ENCODE measurements at regions not wholly inside any gene's neighbourhood (a gene's known extent, or its start where the extent isn't known, plus 50 kb on each side); places are given as distances from the start of the nearest gene placed in this dataset.

GRCh38 chr1:182173808-182174512 lies 112.4 kb upstream of the ZNF648 start:
- BruUV-seq (replicated peaks) = no TSS peak
- H3K9me1 ChIP-seq (ENCODE audit: control insufficient read depth, insufficient read depth, low read length) = no peaks in the 10 kb centered on the region
- no peaks in the 10 kb centered on the region for H4K20me1 ChIP-seq (replicated peaks; ENCODE audit: control insufficient read depth, insufficient read depth, low read length)
- no peak for FAIRE-seq
- no peak for DNase-seq (ENCODE audit: extremely low read depth in 1 of 4, low spot score in 3 of 4)
- TF ChIP-seq SRSF9 (IDR thresholded peaks at IDR 0.05; ENCODE audit: borderline replicate concordance, low read depth, low read length) = no peak
- TF ChIP-seq ZNF212 (CRISPR knock-in tag; IDR thresholded peaks at IDR 0.05) = no peak
- TF ChIP-seq KDM5B (IDR thresholded peaks at IDR 0.05; ENCODE audit: insufficient replicate concordance, low read depth, low read length) = no peak
- ChIA-PET CTCF (ENCODE audit: low intra/inter-chr PET ratio) (interaction anchor here (0.6 kb wide), 1 partner anchor 147 kb away, joined by 6 read pairs; no protein-coding TSS in a partner anchor), POLR2A (interaction anchor here (1.1 to 1.4 kb wide), 2 partner anchors 185 to 218 kb away, joined by 3 to 4 read pairs; partner anchors contain the start of gene GLUL)
- H3K4me2 ChIP-seq (ENCODE audit: insufficient read depth, low read length) = no peak overlapping the region
- H3K9me3 ChIP-seq (replicated peaks; ENCODE audit: control insufficient read depth, insufficient read depth, low read depth, low read length) = no peaks in the 10 kb centered on the region
- no peaks in the 10 kb centered on the region for H3K79me2 ChIP-seq (ENCODE audit: control insufficient read depth, insufficient read depth, low read length)
- no peak overlapping the region for H3K27ac ChIP-seq (ENCODE audit: extremely low read depth, low read depth, low read length)
- intact Hi-C loops (cut with micrococcal nuclease) = no loop called here
- no peak overlapping the region for H3K9ac ChIP-seq (ENCODE audit: insufficient read depth in 1 of 2, low read depth in 2 of 2, low read length in 2 of 2)
- peaks cover 2 to 4% of the 10 kb centered on the region in 2 experiments; a peak in 2 of 5 replicates for H3K27me3 ChIP-seq (ENCODE audit: control insufficient read depth in 2 of 2, insufficient read depth in 2 of 2, low read length in 2 of 2)
- H3K4me1 ChIP-seq (replicated peaks in 1 of 2; ENCODE audit: control insufficient read depth in 2 of 2, insufficient read depth in 2 of 2, low read length in 2 of 2) = peaks cover 0 to 20% of the 10 kb centered on the region in 2 experiments; a peak in 3 of 5 replicates
- no peaks in the 10 kb centered on the region for H3K36me3 ChIP-seq (ENCODE audit: control insufficient read depth, insufficient read depth, low read length)
- no peak overlapping the region for H3K4me3 ChIP-seq
- 36% methylated on average over 5 of the region's 5 CpGs for WGBS (ENCODE audit: insufficient coverage, low coverage, missing lambda C conversion rate)
- in situ Hi-C loops (cut with MboI) = no loop called here
- no peak overlapping the region for H2AFZ ChIP-seq (ENCODE audit: low read depth, low read length)
- no peak for ATAC-seq

- ChIA-PET POLR2A (interaction anchor here (1.2 to 1.4 kb wide), 2 partner anchors 18 to 219 kb away, joined by 3 to 4 read pairs; partner anchors contain the start of gene GLUL), CTCF (ENCODE audit: low intra/inter-chr PET ratio) (interaction anchor here (0.7 kb wide), 1 partner anchor 1727 kb away, joined by 3 read pairs; no protein-coding TSS in a partner anchor)
- Histone ChIP-seq H3K27me3 (ENCODE audit: control insufficient read depth in 2 of 2, insufficient read depth in 2 of 2, low read length in 2 of 2) (no peaks in the 10 kb centered on the region), H4K20me1 (replicated peaks; ENCODE audit: control insufficient read depth, insufficient read depth, low read length) (no peaks in the 10 kb centered on the region), H3K4me3 (no peak overlapping the region), H2AFZ (ENCODE audit: low read depth, low read length) (no peak overlapping the region), H3K9me3 (replicated peaks; ENCODE audit: control insufficient read depth, insufficient read depth, low read depth, low read length) (no peaks in the 10 kb centered on the region), H3K79me2 (ENCODE audit: control insufficient read depth, insufficient read depth, low read length) (no peaks in the 10 kb centered on the region), H3K4me1 (replicated peaks in 1 of 2; ENCODE audit: control insufficient read depth in 2 of 2, insufficient read depth in 2 of 2, low read length in 2 of 2) (peaks cover 0 to 20% of the 10 kb centered on the region in 2 experiments; a peak in 3 of 5 replicates), H3K36me3 (ENCODE audit: control insufficient read depth, insufficient read depth, low read length) (no peaks in the 10 kb centered on the region), H3K9ac (ENCODE audit: insufficient read depth in 1 of 2, low read depth in 2 of 2, low read length in 2 of 2) (no peak overlapping the region), H3K27ac (ENCODE audit: extremely low read depth, low read depth, low read length) (no peak overlapping the region), H3K9me1 (ENCODE audit: control insufficient read depth, insufficient read depth, low read length) (no peaks in the 10 kb centered on the region), H3K4me2 (ENCODE audit: insufficient read depth, low read length) (no peak overlapping the region)
- no peak for ATAC-seq
- no peak for FAIRE-seq
- intact Hi-C loops (cut with micrococcal nuclease) = no loop called here
- no peak for DNase-seq (ENCODE audit: extremely low read depth in 1 of 4, low spot score in 3 of 4)
- no TSS peak for BruUV-seq (replicated peaks)
- TF ChIP-seq ZBTB2 (IDR thresholded peaks at IDR 0.05) = no peak
- TF ChIP-seq USF1 (CRISPR knock-in tag; IDR thresholded peaks at IDR 0.05) = no peak
- TF ChIP-seq SMAD3 (CRISPR knock-in tag; conservative IDR thresholded peaks at IDR 0.05) = no peak
- no peak for TF ChIP-seq USF2 (CRISPR knock-in tag; IDR thresholded peaks at IDR 0.05)
- in situ Hi-C loops (cut with MboI) = no loop called here
Measured at GRCh38 chr1:182172699-182173098, 111.2 kb upstream of the ZNF648 start.

Data from K562 (cell line).